ENCODE measurements at regions not wholly inside any gene's neighbourhood (a gene's known extent, or its start where the extent isn't known, plus 50 kb on each side); places are given as distances from the start of the nearest gene placed in this dataset.

- WGBS, 4 donors, result 76 to 92% (median 85%) methylated on average over 2 of the region's 2 CpGs
- TF ChIP-seq POLR2A (IDR thresholded peaks at IDR 0.05), result no peak
- TF ChIP-seq, protein P1, sequence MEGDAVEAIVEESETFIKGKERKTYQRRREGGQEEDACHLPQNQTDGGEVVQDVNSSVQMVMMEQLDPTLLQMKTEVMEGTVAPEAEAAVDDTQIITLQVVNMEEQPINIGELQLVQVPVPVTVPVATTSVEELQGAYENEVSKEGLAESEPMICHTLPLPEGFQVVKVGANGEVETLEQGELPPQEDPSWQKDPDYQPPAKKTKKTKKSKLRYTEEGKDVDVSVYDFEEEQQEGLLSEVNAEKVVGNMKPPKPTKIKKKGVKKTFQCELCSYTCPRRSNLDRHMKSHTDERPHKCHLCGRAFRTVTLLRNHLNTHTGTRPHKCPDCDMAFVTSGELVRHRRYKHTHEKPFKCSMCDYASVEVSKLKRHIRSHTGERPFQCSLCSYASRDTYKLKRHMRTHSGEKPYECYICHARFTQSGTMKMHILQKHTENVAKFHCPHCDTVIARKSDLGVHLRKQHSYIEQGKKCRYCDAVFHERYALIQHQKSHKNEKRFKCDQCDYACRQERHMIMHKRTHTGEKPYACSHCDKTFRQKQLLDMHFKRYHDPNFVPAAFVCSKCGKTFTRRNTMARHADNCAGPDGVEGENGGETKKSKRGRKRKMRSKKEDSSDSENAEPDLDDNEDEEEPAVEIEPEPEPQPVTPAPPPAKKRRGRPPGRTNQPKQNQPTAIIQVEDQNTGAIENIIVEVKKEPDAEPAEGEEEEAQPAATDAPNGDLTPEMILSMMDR (IDR thresholded peaks at IDR 0.05), result no peak
- intact Hi-C loops (cut with DNase I), result loop anchor here in 1 of 10 donors (10.0 kb wide), 1 partner anchor 1225 kb away; no protein-coding TSS in a partner anchor
Measured at GRCh38 chr4:181579486-181579885, 663.7 kb upstream of the TENM3 start.

DNA sequence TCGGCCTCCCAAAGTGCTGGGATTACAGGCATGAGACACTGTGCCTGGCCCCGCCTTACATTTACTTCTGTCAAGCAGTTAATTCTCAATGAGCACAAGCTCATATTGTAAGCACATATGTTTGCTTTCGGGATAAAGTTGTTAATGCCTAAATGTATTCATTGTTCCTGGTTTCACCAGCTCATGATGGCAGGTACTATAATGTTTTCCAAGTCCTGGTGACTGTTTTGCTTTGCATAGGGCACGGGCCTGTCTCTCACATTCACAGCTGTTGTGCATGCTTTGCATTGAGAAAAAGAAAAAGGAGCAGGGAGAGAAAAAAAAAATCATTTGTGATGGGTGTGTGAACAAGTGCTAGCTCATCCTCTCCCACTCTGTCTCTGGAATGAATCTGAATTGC lies 661.2 kb upstream of the TENM3 start:
- intact Hi-C loops (cut with DNase I), result no loop called here
- Histone ChIP-seq H3K9me3 (no peaks in the 10 kb centered on the region), H3K4me3 (no peak overlapping the region), H3K36me3 (no peaks in the 10 kb centered on the region), H3K27ac (no peak overlapping the region), H3K27me3 (no peaks in the 10 kb centered on the region), H3K4me1 (no peaks in the 10 kb centered on the region)
- 78 to 85% (median 83%) methylated on average over 4 of the region's 4 CpGs for WGBS, 4 donors
- no peak for TF ChIP-seq POLR2A (IDR thresholded peaks at IDR 0.05)
- TF ChIP-seq, protein P1 (IDR thresholded peaks at IDR 0.05), result no peak
- ATAC-seq, result no peak
- no peak for DNase-seq

More at GRCh38 chr4:181579486-181579885, 663.7 kb upstream of the TENM3 start:
- no peaks in the 10 kb centered on the region for H3K27me3 ChIP-seq
- no peaks in the 10 kb centered on the region for H3K9me3 ChIP-seq
- H3K4me1 ChIP-seq, result no peaks in the 10 kb centered on the region
- H3K36me3 ChIP-seq, result no peaks in the 10 kb centered on the region
- ATAC-seq, result no peak
- DNase-seq, result no peak
- no peak overlapping the region for H3K4me3 ChIP-seq
- no peak overlapping the region for H3K27ac ChIP-seq

DNA sequence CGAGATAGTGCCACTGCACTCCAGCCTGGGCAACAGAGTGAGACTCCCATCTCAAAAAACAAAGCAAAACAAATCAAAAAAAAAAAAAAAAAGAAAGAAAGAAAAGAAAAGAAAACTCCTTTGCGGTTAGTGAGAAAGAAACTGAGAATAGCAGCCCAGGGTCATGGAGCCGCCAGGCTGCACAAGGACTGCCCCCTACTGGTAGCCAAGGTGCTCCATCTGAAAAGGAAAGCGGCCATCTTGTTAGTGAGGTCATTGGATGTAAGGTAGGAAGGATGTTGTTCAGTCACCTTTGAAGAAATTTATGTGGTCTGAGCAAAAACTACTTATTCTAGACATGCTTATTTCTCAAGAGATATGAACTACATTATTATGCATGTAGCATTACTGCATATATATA lies 660.6 kb upstream of the TENM3 start:
- no peaks in the 10 kb centered on the region for H3K27me3 ChIP-seq
- WGBS, 4 donors, result 86 to 93% (median 89%) methylated on average over 4 of the region's 4 CpGs
- ATAC-seq, result no peak
- H3K4me1 ChIP-seq, result no peaks in the 10 kb centered on the region
- DNase-seq, result no peak
- intact Hi-C loops (cut with DNase I), result no loop called here
- no peak overlapping the region for H3K27ac ChIP-seq
- TF ChIP-seq, protein P1 (IDR thresholded peaks at IDR 0.05), result no peak
- TF ChIP-seq POLR2A (IDR thresholded peaks at IDR 0.05), result no peak
- no peak overlapping the region for H3K4me3 ChIP-seq
- H3K9me3 ChIP-seq, result no peaks in the 10 kb centered on the region
- H3K36me3 ChIP-seq, result no peaks in the 10 kb centered on the region

GRCh38 chr4:181588733-181589302 lies 654.4 kb upstream of the TENM3 start:
- DNase-seq (no peak), ATAC-seq (no peak)
- H3K27me3 ChIP-seq, result no peaks in the 10 kb centered on the region
- H3K9me3 ChIP-seq, result no peaks in the 10 kb centered on the region
- H3K4me1 ChIP-seq, result no peaks in the 10 kb centered on the region
- no peaks in the 10 kb centered on the region for H3K36me3 ChIP-seq
- intact Hi-C loops (cut with DNase I), result no loop called here
- H3K4me3 ChIP-seq, result no peak overlapping the region
- no peak overlapping the region for H3K27ac ChIP-seq
- 80 to 90% (median 84%) methylated on average over 4 of the region's 4 CpGs for WGBS, 4 donors
- TF ChIP-seq, protein P1 (IDR thresholded peaks at IDR 0.05), result no peak
- no peak for TF ChIP-seq POLR2A (IDR thresholded peaks at IDR 0.05)

Measured in heart left ventricle (tissue), 16 donors.